ENCODE measurements at regions not wholly inside any gene's neighbourhood (a gene's known extent, or its start where the extent isn't known, plus 50 kb on each side); places are given as distances from the start of the nearest gene placed in this dataset.
"Not testable (repeated sequence)": the region's sequence is repeated elsewhere in the genome, so short reads cannot be mapped to it uniquely, and the experiment has no call there.

GRCh38 chrX:9383655-9384054 is 81.2 kb upstream of the TBL1X start:
- no peak for DNase-seq (ENCODE audit: low spot score)

DNA sequence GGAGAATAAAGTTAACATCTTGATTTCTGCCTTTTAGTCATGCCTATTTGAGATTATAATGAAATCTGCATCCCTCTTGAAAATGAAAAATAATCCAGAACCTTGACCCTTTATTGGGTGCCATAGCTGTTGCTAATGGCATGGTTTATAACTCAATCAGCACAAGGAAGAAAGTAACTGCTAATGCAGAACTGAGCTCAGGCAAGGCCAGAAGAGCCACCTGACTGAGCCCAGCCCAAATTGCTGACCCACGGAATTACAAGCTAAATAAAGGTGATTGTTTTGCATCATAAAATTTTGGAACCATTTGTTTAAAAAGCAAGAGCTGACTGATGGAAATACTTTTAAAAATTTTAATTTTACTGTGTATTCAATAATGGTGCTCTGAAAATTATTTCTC is 76.4 kb upstream of the TBL1X start:
- DNase-seq (ENCODE audit: low spot score): no peak

DNA sequence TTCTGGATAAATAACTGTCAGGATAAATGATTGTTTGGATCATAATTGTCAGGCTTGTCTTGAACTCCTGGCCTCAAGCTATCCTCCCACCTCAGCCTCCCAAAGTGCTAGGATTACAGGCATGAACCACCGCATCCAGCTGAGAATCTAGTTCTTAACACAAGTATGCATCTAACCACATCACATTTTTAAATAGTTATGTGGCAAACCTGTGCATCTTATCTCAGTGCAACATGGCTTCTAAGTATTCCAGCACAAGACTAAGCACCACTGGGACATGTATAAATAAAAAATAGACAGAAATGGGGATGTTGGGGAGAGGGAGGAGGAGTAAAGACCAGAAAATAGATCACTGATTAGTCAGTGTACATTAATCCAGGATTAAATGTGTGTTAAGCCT is 74.7 kb upstream of the TBL1X start:
- no peak for DNase-seq (ENCODE audit: low spot score)

GRCh38 chrX:9390693-9391368 is 74.0 kb upstream of the TBL1X start:
- no peak for DNase-seq (ENCODE audit: low spot score)

DNA sequence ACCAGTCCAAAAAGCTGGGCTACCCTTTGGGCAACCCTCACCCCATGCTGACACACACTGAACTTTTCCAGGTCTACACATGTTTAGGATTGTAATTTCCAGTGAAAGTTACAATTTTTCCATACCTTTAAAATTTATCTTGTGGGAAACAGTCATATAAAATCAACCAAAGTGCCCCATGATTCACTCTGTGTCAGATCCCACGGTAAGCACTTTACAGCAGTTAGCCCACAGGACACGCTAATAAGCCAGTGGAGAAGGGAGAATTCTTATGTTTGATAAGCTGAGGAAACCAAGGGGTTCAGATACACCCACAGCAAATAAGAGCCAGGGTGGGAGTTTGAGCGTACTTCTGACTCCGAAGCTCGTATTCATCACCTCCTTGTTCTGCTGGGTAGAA is 72.4 kb upstream of the TBL1X start:
- DNase-seq (ENCODE audit: low spot score): no peak

- no peak for DNase-seq (ENCODE audit: low spot score)
Observed at GRCh38 chrX:9393571-9393970, 71.3 kb upstream of the TBL1X start.

DNA sequence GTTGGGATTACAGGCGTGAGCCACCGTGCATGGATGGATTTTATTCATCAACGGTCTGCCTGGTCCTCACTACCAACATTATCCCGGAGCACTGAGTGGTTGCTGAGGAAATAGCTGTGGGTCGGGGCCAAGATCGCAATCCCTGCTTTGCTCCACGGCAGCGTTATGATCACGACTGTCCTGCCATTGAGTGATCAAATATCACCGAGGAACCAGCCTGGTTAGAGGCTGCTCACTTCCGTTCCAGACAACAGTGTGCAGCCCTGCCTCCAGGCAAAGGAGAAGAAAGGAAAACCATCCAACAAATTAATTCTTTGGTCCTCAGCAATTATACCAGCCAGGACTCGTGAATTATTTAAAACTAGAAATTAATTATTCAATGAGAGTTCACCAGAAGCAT is 70.6 kb upstream of the TBL1X start:
- no peak for DNase-seq (ENCODE audit: low spot score)

GRCh38 chrX:9396930-9397329 is 67.9 kb upstream of the TBL1X start:
- no peak for DNase-seq (ENCODE audit: low spot score)

- no peak for DNase-seq (ENCODE audit: low spot score)
Observed at GRCh38 chrX:9401051-9401450, 63.8 kb upstream of the TBL1X start.

- DNase-seq (ENCODE audit: low spot score): no peak
Observed at GRCh38 chrX:9403374-9403773, 61.5 kb upstream of the TBL1X start.

GRCh38 chrX:9405635-9406034 is 59.2 kb upstream of the TBL1X start:
- DNase-seq (ENCODE audit: low spot score): not testable (repeated sequence)

- not testable (repeated sequence) for DNase-seq (ENCODE audit: low spot score)
Observed at GRCh38 chrX:9410889-9411288, 54.0 kb upstream of the TBL1X start.

- DNase-seq (ENCODE audit: low spot score): not testable (repeated sequence)
Observed at GRCh38 chrX:9411682-9412081, 53.2 kb upstream of the TBL1X start.

- no peak for DNase-seq (ENCODE audit: low spot score)
Observed at GRCh38 chrX:9414416-9414815, 50.4 kb upstream of the TBL1X start.

All from AG08396 (cell line).